NCI-H1048 (cell line): ENCODE measurements at regions not wholly inside any gene's neighbourhood (a gene's known extent, or its start where the extent isn't known, plus 50 kb on each side); places are given as distances from the start of the nearest gene placed in this dataset.
"Not testable (repeated sequence)": the region's sequence is repeated elsewhere in the genome, so short reads cannot be mapped to it uniquely, and the experiment has no call there.

Experiments used
- DNase-seq: peaks from one replicate; lab custom pipeline; 2025; lab: John Stamatoyannopoulos, UW

DNA sequence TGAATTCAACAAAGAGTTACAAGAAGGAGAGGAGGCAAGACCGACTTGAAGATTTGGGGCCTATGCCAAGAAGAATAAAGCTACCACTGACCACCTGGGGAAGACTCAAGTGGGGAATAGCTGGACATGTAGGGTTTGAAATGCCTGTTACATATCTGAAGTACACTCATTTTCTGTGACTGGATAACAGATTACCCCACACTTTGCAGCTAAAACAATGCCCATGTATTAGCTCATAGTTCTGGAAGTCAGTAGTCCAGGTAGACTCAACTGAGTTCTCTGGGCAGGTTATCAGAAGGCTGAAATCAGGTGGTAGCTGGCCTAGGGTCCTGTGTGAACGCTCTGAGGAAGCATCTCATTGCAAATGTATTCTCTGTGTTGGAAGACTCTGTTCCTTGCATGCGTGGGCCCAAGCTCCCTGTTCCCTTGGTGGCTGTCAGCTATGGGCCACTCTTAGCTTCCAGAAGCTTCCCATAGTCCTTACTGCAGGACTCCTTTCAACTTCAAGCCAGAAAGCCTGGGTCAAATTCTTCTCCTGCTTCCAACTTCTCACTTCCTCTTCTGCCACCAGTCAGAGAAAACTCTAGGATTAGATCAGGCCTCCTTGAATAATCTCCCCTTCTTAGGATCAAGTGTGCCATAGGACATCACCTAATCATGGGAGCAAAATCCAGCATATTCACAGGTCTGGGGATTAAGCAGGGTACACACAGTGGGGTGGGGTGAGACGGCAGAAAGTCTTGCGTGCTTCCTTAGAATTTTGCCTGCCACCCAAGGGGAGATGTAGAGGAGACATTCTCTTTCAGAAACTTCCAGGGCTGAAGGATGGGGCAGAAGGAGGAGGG is 187.8 kb downstream of the SHQ1 start:
- DNase-seq = no peak

DNA sequence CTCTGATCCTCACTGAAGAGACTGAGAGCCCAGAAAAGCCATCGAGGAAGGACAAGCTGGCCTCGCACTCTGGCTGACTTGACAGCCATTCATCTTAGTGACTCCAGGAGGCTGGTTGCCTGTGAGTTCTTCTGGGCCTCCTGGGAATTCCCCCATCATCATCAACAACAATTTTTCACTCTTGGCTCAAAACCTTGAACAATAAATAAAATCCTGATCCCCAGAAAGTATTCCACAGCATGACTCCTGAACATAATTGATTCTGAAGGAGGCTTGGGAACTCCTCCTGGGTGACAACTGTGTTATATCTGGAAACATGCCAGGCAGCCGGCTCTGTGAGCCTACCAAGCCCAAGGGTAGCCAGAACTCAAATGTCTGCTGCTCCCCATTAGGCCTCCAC is 188.6 kb downstream of the SHQ1 start:
- no peak for DNase-seq

DNA sequence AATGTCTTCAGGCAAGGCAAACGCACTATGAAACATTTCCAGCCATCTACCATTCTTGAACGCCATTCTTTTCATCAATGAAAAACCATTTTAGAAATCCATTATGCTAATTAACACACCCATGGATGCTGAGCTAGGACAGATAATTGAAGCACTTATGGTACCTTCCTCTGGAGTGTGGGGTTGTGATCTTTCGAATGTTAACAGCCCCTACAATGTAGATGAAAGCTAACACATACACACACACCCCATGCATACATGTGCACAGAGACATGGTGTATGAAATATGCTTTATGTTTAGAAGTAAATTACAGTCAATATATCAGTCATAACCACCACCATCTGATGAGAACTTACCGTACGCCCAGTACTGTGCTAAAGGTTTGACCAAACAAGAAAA is 189.1 kb downstream of the SHQ1 start:
- no peak for DNase-seq

DNA sequence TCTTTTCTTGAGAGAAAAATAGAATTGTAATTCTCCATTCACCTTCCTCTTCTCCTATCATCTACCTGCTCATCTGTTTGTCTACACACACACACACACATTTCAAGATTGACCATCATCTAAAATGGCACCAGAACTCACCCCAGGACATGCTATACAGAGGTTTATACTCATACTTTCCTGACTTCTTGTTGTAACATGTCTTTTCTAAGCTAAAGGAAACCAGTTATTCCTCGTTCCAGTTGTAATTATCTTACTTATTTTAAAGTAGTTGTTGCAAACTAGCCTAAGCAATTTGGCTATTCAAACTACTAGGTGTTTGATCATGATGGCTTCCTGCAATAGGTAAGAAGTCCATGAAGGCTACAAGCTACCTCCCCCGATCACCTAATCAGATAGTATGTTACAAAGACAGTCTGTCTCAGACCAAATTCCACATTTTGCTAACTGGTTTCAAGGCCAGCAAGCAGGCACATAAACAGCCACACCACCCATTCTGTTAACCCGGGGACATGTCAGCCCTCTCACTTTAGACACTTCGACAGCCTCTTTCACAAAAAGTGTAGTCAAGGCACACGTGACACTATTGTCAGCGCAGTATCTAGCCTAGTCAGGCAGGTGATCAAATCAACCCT is 189.7 kb downstream of the SHQ1 start:
- no peak for DNase-seq

GRCh38 chr3:72657666-72658065 is 190.6 kb downstream of the SHQ1 start:
- no peak for DNase-seq

DNA sequence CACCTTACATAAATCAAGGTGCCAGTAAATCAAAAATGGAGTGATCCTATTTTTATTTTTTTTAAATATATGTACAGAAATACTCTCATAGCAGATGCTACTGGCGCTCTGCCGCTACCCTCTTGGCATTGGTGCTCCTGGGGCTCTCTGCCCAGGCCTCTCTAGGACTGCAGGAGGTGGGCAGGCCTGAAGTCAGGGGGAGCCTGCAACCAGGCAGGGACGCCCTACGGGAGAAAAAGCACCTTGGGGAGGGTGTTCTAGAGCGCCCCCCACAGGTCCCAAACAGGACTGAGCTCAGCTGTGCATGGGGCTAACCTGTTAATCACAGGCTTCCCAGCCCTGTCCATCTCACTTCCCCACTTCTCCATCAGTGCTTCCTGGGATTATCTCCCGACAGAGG is 192.5 kb downstream of the SHQ1 start:
- no peak for DNase-seq

- no peak for DNase-seq
Observed at GRCh38 chr3:72655131-72655551, 193.1 kb downstream of the SHQ1 start.

DNA sequence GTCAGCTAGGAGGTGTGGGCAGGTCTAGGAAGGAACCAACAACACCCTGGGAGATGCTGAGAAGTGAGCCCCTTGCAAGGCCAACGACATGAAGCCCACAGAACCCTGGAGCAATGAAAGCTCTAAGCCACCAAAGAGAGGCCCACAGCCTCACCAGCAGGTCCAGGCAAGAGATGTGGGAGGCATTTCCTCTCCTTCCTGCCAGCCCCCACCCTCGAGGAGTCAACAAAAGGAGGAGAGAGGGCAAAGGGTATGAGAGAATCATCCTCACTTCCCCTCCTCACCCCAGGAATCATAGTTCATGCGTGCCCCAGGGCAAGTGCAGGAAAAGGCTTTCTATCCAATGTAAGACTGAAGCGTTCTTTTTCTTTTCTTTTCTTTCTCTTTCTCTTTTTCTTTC is 195.8 kb downstream of the SHQ1 start:
- DNase-seq = no peak

DNA sequence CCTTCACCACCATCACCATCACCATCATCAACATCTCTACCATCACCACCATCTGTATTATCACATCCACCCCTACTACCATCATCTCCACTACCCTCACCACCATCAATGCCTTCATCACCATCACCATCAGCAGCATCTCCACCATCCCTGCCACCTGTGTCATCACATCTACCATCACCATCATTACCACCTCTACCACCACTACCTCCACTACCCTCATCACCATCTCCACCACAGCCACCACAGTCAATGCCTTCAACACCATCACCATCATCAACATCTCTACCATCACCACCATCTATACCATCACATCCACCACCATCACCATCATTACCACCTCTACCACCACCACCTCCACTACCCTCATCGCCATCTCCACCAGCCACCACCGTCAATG is 196.7 kb downstream of the SHQ1 start:
- DNase-seq = no peak

GRCh38 chr3:72646263-72646662 is 202.0 kb downstream of the SHQ1 start:
- no peak for DNase-seq

GRCh38 chr3:72643635-72644034 is 204.6 kb downstream of the SHQ1 start:
- not testable (repeated sequence) for DNase-seq

- DNase-seq = no peak
Observed at GRCh38 chr3:72641684-72642083, 206.6 kb downstream of the SHQ1 start.

GRCh38 chr3:72641072-72641471 is 207.2 kb downstream of the SHQ1 start:
- DNase-seq = no peak

GRCh38 chr3:72636969-72637597 is 211.2 kb downstream of the SHQ1 start:
- no peak for DNase-seq

DNA sequence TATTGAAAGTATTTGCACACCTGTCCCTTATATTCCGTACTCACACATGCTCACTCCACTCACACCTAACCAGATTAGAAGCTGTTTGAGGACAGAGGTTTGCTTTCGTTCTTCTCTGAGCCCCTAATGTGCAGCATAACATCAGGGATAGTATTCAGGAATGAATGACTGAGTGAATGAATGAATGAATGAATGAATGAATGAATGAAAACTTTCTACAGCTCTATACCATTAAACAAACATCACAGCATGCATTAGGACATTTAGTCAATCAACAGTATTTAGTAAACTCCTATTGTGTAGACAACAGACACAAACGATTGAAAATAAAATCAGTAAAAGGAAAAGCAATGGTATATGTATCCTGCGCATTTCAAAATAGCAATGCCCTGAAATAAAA is 212.7 kb downstream of the SHQ1 start:
- DNase-seq = no peak

- DNase-seq = no peak
Observed at GRCh38 chr3:72634128-72634527, 214.1 kb downstream of the SHQ1 start.

DNA sequence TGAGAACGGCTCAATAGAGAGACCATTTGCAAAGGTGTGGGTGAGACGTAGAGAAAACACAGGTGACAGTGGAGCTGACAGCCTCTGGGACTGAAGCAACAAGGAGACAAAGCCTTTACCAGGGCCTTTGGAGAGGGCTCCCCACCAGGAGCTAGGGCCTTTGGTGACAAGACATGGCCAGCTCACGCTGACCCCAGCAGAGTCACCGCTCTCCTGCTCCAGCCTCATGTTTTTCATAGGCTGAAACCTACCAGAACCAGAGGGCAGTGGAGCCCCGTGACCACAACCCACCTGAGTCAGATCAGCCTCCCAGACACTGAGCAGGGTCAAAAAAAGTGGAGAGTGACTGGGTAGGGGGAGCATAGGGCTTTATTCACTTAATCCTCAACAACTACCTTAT is 214.7 kb downstream of the SHQ1 start:
- no peak for DNase-seq

DNA sequence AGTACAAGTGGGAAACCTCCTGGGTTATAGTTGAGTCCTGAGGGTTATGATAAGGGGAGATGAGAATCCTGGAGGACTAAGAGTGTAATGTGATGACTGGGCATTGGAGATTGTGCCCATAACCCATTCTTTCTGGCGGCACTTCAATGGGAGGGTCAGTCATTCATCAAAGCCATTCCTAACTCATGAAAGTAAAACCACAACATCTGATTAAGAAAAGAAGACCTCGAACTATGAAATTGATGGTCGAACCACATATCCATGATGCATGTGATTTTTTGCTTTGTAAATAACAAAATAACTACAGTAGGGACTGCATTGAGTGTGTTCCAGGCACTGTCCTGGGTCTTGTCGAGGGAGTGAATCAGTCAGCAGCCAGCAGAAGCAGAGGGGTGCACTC is 215.1 kb downstream of the SHQ1 start:
- DNase-seq = no peak

DNA sequence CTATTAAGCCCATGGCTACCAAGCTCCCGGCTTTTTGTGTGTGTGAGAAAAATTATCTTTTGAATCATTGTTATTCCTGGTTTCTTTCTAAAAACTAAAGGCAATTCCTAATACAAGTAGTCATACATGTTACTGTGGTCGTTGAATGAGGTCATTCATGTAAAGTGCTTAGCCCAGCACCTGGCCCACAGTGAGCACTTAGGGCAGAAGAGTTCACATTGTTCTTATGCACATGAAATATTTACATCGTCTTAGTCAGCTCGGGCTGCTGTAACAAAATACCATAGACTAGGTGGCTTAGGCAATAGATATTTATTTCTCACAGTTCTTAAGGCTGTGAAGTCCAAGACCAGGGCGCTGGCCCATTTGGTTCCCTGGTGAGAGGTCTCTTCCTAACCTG is 216.1 kb downstream of the SHQ1 start:
- DNase-seq = no peak

GRCh38 chr3:72630969-72631344 is 217.3 kb downstream of the SHQ1 start:
- DNase-seq = no peak

GRCh38 chr3:72630327-72630968 is 217.8 kb downstream of the SHQ1 start:
- DNase-seq = no peak

DNA sequence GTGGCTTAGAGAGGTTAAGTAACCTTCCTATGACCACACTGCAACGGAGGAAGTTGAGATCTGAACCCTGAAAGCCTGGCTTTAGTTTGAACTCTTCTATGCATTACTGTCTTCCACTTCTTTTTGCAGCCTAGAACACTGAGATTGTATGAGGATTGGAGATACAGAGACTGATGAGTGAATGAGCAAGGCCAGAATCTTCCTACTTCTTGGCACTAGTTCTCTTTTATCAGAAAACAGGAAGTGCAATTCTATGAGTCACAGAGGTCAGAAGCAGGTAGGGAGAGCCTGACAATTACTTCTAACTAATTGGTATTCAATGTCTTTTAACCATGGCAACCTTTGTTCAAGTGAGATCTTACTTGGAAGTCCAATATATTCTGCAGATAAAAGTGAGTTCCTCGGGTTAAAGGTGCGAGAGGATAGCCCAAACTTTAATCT is 219.0 kb downstream of the SHQ1 start:
- no peak for DNase-seq

- no peak for DNase-seq
Observed at GRCh38 chr3:72628065-72628464, 220.2 kb downstream of the SHQ1 start.
